Endothelial cell (in vitro differentiated cells): ENCODE measurements at regions not wholly inside any gene's neighbourhood (a gene's known extent, or its start where the extent isn't known, plus 50 kb on each side); places are given as distances from the start of the nearest gene placed in this dataset.

Experiments used
- DNase-seq: peaks from one replicate; pipeline ENCODE4 v3.0.0; 2021; ENCODE audit warnings: low spot score
- H3K27ac Mint-ChIP-seq: one replicate; pipeline ENCODE4 v1.8.0; 2021; ENCODE audit warnings: mixed read lengths, inconsistent platforms; ENCODE audit not compliant: unreplicated experiment
- H3K27me3 Mint-ChIP-seq: one replicate; pipeline ENCODE4 v1.8.0; 2021; ENCODE audit warnings: mild to moderate bottlenecking, moderate library complexity, mixed read lengths, inconsistent platforms; ENCODE audit not compliant: unreplicated experiment
- H3K36me3 Mint-ChIP-seq: one replicate; pipeline ENCODE4 v1.8.0; 2021; ENCODE audit warnings: mild to moderate bottlenecking, low read depth, mixed read lengths, inconsistent platforms; ENCODE audit not compliant: unreplicated experiment
- H3K4me1 Mint-ChIP-seq: one replicate; pipeline ENCODE4 v1.8.0; 2021; ENCODE audit warnings: mild to moderate bottlenecking, mixed read lengths, inconsistent platforms; ENCODE audit not compliant: unreplicated experiment
- H3K4me3 Mint-ChIP-seq: one replicate; pipeline ENCODE4 v1.8.0; 2021; ENCODE audit warnings: mild to moderate bottlenecking, mixed read lengths, inconsistent platforms; ENCODE audit not compliant: unreplicated experiment
- H3K9me3 Mint-ChIP-seq: one replicate; pipeline ENCODE4 v1.8.0; 2021; ENCODE audit warnings: mixed read lengths, inconsistent platforms; ENCODE audit not compliant: unreplicated experiment
- TF ChIP-seq, protein P1 (sequence below): fragments of 200-600 bp; sonication (generic); IDR thresholded peaks from one replicate; pipeline ENCODE4 v1.5.0; 2021; ENCODE audit warnings: antibody characterized with exemption; ENCODE audit not compliant: unreplicated experiment

DNA sequence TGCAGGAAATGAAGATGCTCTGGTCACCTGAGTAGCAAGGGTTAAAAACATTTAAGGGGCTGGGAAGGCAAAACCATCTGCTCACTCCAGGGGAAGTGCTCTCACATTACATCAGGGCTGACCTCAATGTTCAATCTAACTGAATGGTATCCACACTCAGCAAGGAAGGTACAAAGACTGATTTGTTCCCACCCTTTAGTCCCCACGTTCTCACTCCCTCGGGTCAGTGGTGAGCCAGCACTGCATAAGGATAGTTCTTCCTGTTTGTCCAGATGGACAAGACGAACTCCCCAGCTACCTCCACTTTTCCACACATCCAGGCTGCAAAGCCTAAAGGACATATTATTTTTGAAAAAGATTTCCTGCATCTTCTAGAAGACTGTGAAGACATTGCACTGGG lies 126.6 kb upstream of the SLC14A2 start:
- Mint-ChIP-seq H3K36me3 (no peaks in the 10 kb centered on the region), H3K4me3 (no peak overlapping the region), H3K4me1 (no peaks in the 10 kb centered on the region), H3K9me3 (no peaks in the 10 kb centered on the region), H3K27me3 (peaks cover 2% of the 10 kb centered on the region), H3K27ac (no peak overlapping the region)
- TF ChIP-seq, protein P1, sequence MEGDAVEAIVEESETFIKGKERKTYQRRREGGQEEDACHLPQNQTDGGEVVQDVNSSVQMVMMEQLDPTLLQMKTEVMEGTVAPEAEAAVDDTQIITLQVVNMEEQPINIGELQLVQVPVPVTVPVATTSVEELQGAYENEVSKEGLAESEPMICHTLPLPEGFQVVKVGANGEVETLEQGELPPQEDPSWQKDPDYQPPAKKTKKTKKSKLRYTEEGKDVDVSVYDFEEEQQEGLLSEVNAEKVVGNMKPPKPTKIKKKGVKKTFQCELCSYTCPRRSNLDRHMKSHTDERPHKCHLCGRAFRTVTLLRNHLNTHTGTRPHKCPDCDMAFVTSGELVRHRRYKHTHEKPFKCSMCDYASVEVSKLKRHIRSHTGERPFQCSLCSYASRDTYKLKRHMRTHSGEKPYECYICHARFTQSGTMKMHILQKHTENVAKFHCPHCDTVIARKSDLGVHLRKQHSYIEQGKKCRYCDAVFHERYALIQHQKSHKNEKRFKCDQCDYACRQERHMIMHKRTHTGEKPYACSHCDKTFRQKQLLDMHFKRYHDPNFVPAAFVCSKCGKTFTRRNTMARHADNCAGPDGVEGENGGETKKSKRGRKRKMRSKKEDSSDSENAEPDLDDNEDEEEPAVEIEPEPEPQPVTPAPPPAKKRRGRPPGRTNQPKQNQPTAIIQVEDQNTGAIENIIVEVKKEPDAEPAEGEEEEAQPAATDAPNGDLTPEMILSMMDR = no peak
- no peak for DNase-seq

DNA sequence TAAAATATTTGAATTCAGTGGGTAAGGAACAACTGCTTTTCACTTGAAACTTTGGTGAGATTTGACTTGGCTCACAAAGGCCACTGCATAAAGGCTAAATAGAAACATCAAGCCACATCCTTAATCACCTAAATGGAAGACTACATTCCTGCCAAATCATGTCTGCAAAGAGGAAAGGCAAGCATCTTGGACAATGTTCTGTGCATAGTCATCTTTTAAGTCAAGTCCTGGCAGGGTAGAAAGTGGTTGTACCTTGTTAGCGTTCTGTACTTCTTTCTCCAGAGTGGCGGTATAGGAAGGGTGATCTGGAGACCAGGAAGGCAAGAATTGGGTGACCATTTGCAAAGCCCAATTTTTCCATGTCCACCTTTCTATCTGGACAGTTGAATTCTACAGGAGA lies 121.4 kb upstream of the SLC14A2 start:
- H3K36me3 Mint-ChIP-seq = no peaks in the 10 kb centered on the region
- no peaks in the 10 kb centered on the region for H3K4me1 Mint-ChIP-seq
- no peak overlapping the region for H3K27ac Mint-ChIP-seq
- TF ChIP-seq, protein P1 = no peak
- no peaks in the 10 kb centered on the region for H3K9me3 Mint-ChIP-seq
- no peak overlapping the region for H3K4me3 Mint-ChIP-seq
- H3K27me3 Mint-ChIP-seq = peaks cover 5% of the 10 kb centered on the region
- DNase-seq = no peak

DNA sequence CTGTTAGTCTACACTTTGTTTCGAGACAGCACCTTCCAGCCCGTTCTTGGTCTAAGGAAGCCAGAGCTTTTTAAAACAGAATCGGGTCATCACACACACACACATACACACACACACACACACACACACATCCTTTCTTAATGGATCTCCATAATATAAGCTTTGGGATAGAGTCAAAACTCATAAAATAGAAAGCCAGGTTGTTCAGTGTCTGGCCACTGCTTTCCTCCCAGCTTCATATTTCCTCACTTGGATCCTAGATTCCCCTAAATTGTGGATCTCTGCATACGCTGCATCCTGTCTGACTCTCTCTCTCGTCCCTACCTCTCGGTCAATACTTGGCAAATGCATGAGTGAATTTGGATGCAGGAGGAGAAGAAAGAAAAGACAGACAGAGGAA lies 120.5 kb upstream of the SLC14A2 start:
- H3K27ac Mint-ChIP-seq = peak overlapping the region; percentile 16
- H3K9me3 Mint-ChIP-seq = no peaks in the 10 kb centered on the region
- no peaks in the 10 kb centered on the region for H3K36me3 Mint-ChIP-seq
- no peak for DNase-seq
- TF ChIP-seq, protein P1 = no peak
- H3K4me3 Mint-ChIP-seq = no peak overlapping the region
- H3K27me3 Mint-ChIP-seq = peaks cover 5% of the 10 kb centered on the region
- no peaks in the 10 kb centered on the region for H3K4me1 Mint-ChIP-seq

DNA sequence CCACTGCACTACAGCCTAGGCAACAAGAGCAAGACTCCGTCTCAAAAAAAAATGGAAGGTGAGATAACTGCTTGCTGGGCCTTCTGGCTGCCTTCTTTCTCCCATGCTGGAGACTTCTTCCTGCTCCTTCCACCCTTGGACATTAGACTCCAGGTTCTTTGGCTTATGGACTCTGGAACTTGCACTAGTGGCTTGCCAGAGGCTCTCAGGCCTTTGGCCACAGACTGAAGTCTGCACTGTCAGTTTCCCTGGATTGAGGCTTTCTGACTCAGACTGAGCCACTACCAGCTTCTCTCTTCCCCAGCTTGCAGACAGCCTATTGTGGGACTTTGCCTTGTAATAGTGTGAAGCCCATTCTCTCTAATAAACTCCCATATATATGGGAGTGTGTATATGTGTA lies 118.5 kb upstream of the SLC14A2 start:
- TF ChIP-seq, protein P1 = no peak
- DNase-seq = no peak
- H3K36me3 Mint-ChIP-seq = no peaks in the 10 kb centered on the region
- H3K27me3 Mint-ChIP-seq = peaks cover 5% of the 10 kb centered on the region
- no peaks in the 10 kb centered on the region for H3K9me3 Mint-ChIP-seq
- no peak overlapping the region for H3K4me3 Mint-ChIP-seq
- H3K4me1 Mint-ChIP-seq = peaks cover 9% of the 10 kb centered on the region
- no peak overlapping the region for H3K27ac Mint-ChIP-seq

DNA sequence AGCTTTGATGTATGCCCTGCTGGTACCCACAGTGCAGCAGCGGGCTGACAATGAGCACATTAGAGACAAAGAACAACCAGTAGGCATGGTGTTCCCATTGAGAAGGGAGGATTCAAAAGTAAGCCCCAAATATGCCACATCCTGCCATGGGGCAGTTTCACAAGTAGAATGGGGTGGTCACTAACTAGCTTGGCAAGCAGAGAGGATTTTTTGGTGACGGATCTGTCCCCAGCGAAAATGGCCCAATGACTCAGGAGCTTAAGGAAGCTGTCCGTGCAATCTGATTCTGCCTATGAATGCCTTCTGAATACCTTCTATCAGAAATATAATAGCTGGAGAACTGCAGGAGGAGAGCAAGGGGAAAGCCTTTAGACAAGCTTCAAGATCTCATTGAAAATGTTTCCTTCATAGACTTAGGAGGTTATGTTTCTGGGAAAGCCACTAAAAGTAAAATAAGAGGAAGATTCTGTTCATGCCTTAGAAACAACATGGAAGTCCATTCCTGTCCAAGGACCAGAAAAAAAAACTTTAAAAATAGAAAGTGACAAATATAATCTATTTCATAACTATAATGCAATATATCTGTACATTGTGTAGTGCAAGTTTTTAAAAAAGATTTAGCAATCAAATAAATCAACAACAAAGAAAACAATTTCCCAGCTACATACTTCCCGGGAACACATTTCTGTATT lies 117.5 kb upstream of the SLC14A2 start:
- Mint-ChIP-seq H3K27ac (no peak overlapping the region), H3K9me3 (no peaks in the 10 kb centered on the region), H3K4me1 (peaks cover 9% of the 10 kb centered on the region), H3K27me3 (peaks cover 3% of the 10 kb centered on the region), H3K36me3 (no peaks in the 10 kb centered on the region), H3K4me3 (no peak overlapping the region)
- TF ChIP-seq, protein P1 = no peak
- DNase-seq = no peak
